ENCODE measurements at regions not wholly inside any gene's neighbourhood (a gene's known extent, or its start where the extent isn't known, plus 50 kb on each side); places are given as distances from the start of the nearest gene placed in this dataset.

- Histone ChIP-seq H4K91ac (replicated peaks; ENCODE audit: insufficient read length, low read length) (peak overlapping the region; percentile 12), H3K4me3 (ENCODE audit: extremely low read depth in 1 of 4, insufficient read depth in 2 of 4, low read depth in 3 of 4, low read length in 4 of 4) (no peak overlapping the region), H3K14ac (ENCODE audit: insufficient read length) (no peak overlapping the region), H2BK5ac (ENCODE audit: low read depth, low read length) (peak overlapping the region; percentile 17; the same call in 1 of the 2 replicates), H3K9me3 (ENCODE audit: insufficient read depth in 2 of 2, low read depth in 1 of 2, low read length in 1 of 2) (peaks cover 4 to 5% of the 10 kb centered on the region in 2 experiments; a peak in 3 of 4 replicates), H2BK12ac (ENCODE audit: low read depth, low read length) (peak overlapping the region; percentile 88), H3K4me1 (replicated peaks in 1 of 4; ENCODE audit: control insufficient read depth in 3 of 4, insufficient read depth in 4 of 4, low read length in 3 of 4) (peaks cover 8 to 35% (median 19%) of the 10 kb centered on the region in 4 experiments; a peak in 6 of 7 replicates), H2AFZ (ENCODE audit: low read length) (peak overlapping the region; percentile 17; the same call in 1 of the 2 replicates), H3K79me2 (ENCODE audit: control insufficient read depth in 1 of 2, insufficient read depth in 2 of 2, low read length in 2 of 2) (no peaks in the 10 kb centered on the region), H3K27ac (ENCODE audit: low read depth, low read length) (no peak overlapping the region), H3K23me2 (ENCODE audit: low read depth, low read length) (no peaks in the 10 kb centered on the region), H4K20me1 (replicated peaks in 1 of 2; ENCODE audit: control insufficient read depth in 1 of 2, insufficient read depth in 2 of 2, low read length in 2 of 2) (no peaks in the 10 kb centered on the region), H3K4me2 (ENCODE audit: insufficient read depth in 1 of 2, low read depth in 2 of 2, low read length in 2 of 2) (no peak overlapping the region), H3K36me3 (ENCODE audit: control insufficient read depth in 2 of 4, insufficient read depth in 4 of 4, low read length in 3 of 4) (0 out of 8 replicates have a peak, but pooled peaks cover 0 to 8% (median 0%) of the 10 kb centered on the region in 4 experiments), H4K5ac (ENCODE audit: insufficient read length, low read depth, low read length) (no peak overlapping the region), H3K18ac (ENCODE audit: extremely low read depth, low read length) (peak overlapping the region; percentile 14; the same call in 1 of the 2 replicates), H3K4ac (replicated peaks; ENCODE audit: insufficient read length, low read depth, low read length) (peak overlapping the region; percentile 69), H3K9ac (replicated peaks in 1 of 4; ENCODE audit: extremely low read depth in 1 of 4, low read depth in 3 of 4, low read length in 3 of 4) (no peak overlapping the region), H2BK20ac (ENCODE audit: low read length) (peak overlapping the region; percentile 96; the same call in 1 of the 2 replicates), H3K79me1 (ENCODE audit: low read depth, low read length) (no peaks in the 10 kb centered on the region), H3K27me3 (replicated peaks in 1 of 4; ENCODE audit: control insufficient read depth in 3 of 4, extremely low read depth in 1 of 4, insufficient read depth in 3 of 4, low read length in 3 of 4) (no peaks in the 10 kb centered on the region; a peak in 1 of 7 replicates), H4K8ac (ENCODE audit: extremely low read depth, insufficient read depth, low read length) (no peak overlapping the region), H2AK5ac (ENCODE audit: low read depth, low read length) (peak overlapping the region; percentile 79; the same call in 1 of the 2 replicates), H2BK15ac (ENCODE audit: low read length) (no peak overlapping the region), H3K56ac (replicated peaks; ENCODE audit: insufficient read length, low read depth, low read length) (no peak overlapping the region), H2BK120ac (replicated peaks; ENCODE audit: low read depth, low read length) (peak overlapping the region; percentile 28), H3K23ac (ENCODE audit: insufficient read length) (no peak overlapping the region)
- DNase-seq (ENCODE audit: low read depth in 1 of 2, low spot score in 2 of 2) (peak in 1 of 2 experiments; percentile 29), FAIRE-seq (no peak)
- 78% methylated on average over 8 of the region's 8 CpGs; no CpG with 5 or more reads in 1 of the 2 experiments for WGBS, 2 experiments (ENCODE audit: extremely low coverage in 1 of 2, insufficient coverage in 1 of 2, insufficient read length in 1 of 2, insufficient replicate concordance in 2 of 2, low coverage in 1 of 2, low lambda C conversion rate in 2 of 2, missing lambda C conversion rate in 1 of 2)
- ChIA-PET CTCF (ENCODE audit: partially characterized antibody) (interaction anchor here (0.6 to 4.3 kb wide), 7 partner anchors 12 to 638 kb away, joined by 3 to 25 read pairs (median 3); partner anchors contain the start of gene EDN1), POLR2A (ENCODE audit: partially characterized antibody) (no interaction called here)
- no peak for TF ChIP-seq SP1 (IDR thresholded peaks at IDR 0.05; ENCODE audit: low read depth, low read length)
- TF ChIP-seq KDM5A (IDR thresholded peaks at IDR 0.05; ENCODE audit: low read length), result no peak
- TF ChIP-seq SRF (IDR thresholded peaks at IDR 0.05; ENCODE audit: low read depth, low read length), result no peak
- TF ChIP-seq SIX5 (IDR thresholded peaks at IDR 0.05; ENCODE audit: low read depth, low read length), result no peak
- no peak for TF ChIP-seq RBBP5 (IDR thresholded peaks at IDR 0.05; ENCODE audit: borderline replicate concordance, low read depth, low read length)
- TF ChIP-seq NANOG (IDR thresholded peaks at IDR 0.05; ENCODE audit: insufficient read depth, low read depth, low read length, poor library complexity, severe bottlenecking), result no peak
- no peak for TF ChIP-seq SIRT6 (IDR thresholded peaks at IDR 0.05; ENCODE audit: low read length)
- TF ChIP-seq RXRA (IDR thresholded peaks at IDR 0.05; ENCODE audit: insufficient read depth, low read depth, low read length), result no peak
- TF ChIP-seq E2F6 (IDR thresholded peaks at IDR 0.05), result no peak
- TF ChIP-seq KDM1A (IDR thresholded peaks at IDR 0.05; ENCODE audit: borderline replicate concordance, low read length), result no peak
- no peak for TF ChIP-seq HDAC6 (IDR thresholded peaks at IDR 0.05; ENCODE audit: low read depth, low read length)
- no peak for TF ChIP-seq SIN3A (conservative IDR thresholded peaks at IDR 0.05 in 1 of 2, IDR thresholded peaks at IDR 0.05 in 1 of 2; ENCODE audit: low read depth in 1 of 2, low read length in 2 of 2)
- no peak for TF ChIP-seq CREB1 (IDR thresholded peaks at IDR 0.05)
Observed at GRCh38 chr6:11653028-11653583, 115.6 kb downstream of the TMEM170B start.

All from H1 (cell line).